IPS-20b (cell line): ENCODE measurements at regions not wholly inside any gene's neighbourhood (a gene's known extent, or its start where the extent isn't known, plus 50 kb on each side); places are given as distances from the start of the nearest gene placed in this dataset.

Experiments
- H3K27ac ChIP-seq: one replicate; pipeline ENCODE4 v1.5.1; 2013; ENCODE audit warnings: low read length
- H3K27me3 ChIP-seq: 2 replicates; pipeline ENCODE4 v1.6.1; 2013; ENCODE audit warnings: mild to moderate bottlenecking, low read length, inconsistent platforms; ENCODE audit not compliant: insufficient read depth
- H3K36me3 ChIP-seq: 2 replicates; pipeline ENCODE4 v1.6.1; 2013; ENCODE audit warnings: low read depth, mild to moderate bottlenecking, inconsistent platforms, low read length, moderate library complexity; ENCODE audit not compliant: insufficient read depth
- H3K4me1 ChIP-seq: 2 replicates; pipeline ENCODE4 v1.6.1; 2013; ENCODE audit warnings: mild to moderate bottlenecking, control low read depth, inconsistent platforms, low read length, moderate library complexity; ENCODE audit not compliant: insufficient read depth
- H3K4me3 ChIP-seq: 2 replicates; pipeline ENCODE4 v1.5.1; 2013; ENCODE audit warnings: mild to moderate bottlenecking, low read length, inconsistent platforms
- H3K9ac ChIP-seq: 2 replicates; pipeline ENCODE4 v1.6.1; 2013; ENCODE audit warnings: low read depth, mild to moderate bottlenecking, inconsistent platforms, low read length, moderate library complexity
- H3K9me3 ChIP-seq: 2 replicates; pipeline ENCODE4 v1.6.1; 2013; ENCODE audit warnings: mild to moderate bottlenecking, low read depth, low read length, inconsistent platforms; ENCODE audit not compliant: insufficient read depth

DNA sequence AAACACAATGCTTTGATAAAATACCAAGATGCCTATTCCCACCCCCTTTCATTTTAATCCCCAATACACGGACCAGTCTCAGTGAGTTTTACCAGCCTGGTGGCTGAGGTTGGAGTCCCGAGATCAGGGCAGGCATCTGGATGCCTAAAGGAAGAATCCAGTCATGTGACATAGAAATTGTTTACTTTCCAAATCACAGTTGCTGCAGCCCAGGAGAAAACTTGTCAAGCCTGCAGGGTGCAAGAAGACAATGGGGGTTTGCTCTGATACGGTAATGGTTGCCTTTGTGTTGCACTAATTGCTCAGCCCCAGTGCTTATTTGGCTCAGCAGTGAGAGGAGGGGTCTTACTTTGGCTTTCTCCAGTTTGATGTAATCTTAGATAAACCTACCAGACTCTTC is 308.5 kb upstream of the POU3F2 start:
- Histone ChIP-seq H3K27ac (no peak overlapping the region), H3K4me1 (peaks cover 12% of the 10 kb centered on the region; the same call in 1 of the 2 replicates), H3K36me3 (no peaks in the 10 kb centered on the region), H3K9me3 (no peaks in the 10 kb centered on the region), H3K27me3 (peaks cover 32% of the 10 kb centered on the region), H3K9ac (no peak overlapping the region), H3K4me3 (peak overlapping the region; percentile 38)

DNA sequence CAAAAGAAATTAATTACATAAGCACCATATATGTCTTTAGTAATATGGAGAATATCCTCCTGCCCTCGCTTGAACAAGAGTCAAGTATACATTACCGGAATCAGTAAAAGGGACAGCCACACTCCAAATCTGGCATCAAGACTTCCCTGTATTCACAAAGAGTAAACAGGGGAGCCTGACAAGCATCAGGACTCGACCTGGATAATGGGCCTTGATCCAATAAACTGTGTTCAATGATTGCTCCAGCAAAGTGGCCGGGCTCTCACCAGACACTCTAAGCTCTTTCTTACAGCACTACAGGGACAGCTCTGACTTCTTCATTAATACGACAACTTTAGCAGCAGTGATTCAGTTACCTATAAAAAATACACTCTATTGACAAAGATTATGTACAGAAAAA is 307.9 kb upstream of the POU3F2 start:
- Histone ChIP-seq H3K36me3 (no peaks in the 10 kb centered on the region), H3K9me3 (no peaks in the 10 kb centered on the region), H3K9ac (no peak overlapping the region)

DNA sequence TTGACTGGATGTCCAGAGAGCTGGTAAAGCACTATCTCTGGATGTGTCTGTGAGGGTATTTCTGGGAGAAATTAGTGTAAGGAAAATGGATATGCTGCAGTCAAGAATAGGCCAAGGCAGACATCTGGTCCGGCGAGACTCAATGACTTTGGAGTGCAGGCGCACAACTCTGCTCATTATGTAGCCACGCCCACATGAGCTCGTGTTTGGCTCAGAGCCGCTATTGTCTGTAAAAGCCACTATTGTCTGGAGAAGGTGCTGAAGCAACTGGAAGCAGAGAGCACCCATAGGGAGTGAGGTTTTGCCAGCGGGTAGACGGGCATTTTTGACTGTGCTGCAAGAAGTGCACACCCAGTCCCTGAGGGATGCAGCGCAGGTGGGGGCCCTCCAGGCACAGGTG is 305.0 kb upstream of the POU3F2 start:
- peaks cover 4% of the 10 kb centered on the region; the same call in 1 of the 2 replicates for H3K9me3 ChIP-seq
- H3K27me3 ChIP-seq = peaks cover 32% of the 10 kb centered on the region
- no peak overlapping the region for H3K4me3 ChIP-seq
- no peak overlapping the region for H3K9ac ChIP-seq
- H3K27ac ChIP-seq = no peak overlapping the region
- peaks cover 12% of the 10 kb centered on the region; the same call in 1 of the 2 replicates for H3K4me1 ChIP-seq
- no peaks in the 10 kb centered on the region for H3K36me3 ChIP-seq

More for the DNA sequence above, 307.9 kb upstream of the POU3F2 start:
- no peak overlapping the region for H3K27ac ChIP-seq
- H3K4me3 ChIP-seq = peak overlapping the region; percentile 38
- H3K27me3 ChIP-seq = peaks cover 32% of the 10 kb centered on the region
- peaks cover 12% of the 10 kb centered on the region; the same call in 1 of the 2 replicates for H3K4me1 ChIP-seq

DNA sequence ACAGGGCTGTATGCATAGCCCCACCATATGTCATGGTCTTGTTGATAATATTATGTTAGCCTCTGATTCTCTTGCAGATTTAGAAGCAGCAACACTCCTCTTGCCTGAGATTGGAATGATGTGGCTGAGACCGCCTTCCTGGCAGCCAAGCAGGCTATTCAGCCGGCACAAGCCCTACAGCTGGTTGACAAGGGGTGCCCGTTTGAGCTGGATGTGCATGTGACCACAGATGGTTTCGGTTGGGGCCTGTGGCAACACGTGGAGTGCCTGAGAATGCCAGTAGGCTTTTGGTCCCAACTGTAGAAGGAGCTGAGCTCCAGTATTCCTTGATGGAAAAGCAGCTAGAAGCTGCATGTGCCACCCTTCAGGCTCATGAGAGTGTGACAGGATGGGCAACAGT is 303.6 kb upstream of the POU3F2 start:
- Histone ChIP-seq H3K9ac (no peak overlapping the region), H3K27me3 (peaks cover 23% of the 10 kb centered on the region)

DNA sequence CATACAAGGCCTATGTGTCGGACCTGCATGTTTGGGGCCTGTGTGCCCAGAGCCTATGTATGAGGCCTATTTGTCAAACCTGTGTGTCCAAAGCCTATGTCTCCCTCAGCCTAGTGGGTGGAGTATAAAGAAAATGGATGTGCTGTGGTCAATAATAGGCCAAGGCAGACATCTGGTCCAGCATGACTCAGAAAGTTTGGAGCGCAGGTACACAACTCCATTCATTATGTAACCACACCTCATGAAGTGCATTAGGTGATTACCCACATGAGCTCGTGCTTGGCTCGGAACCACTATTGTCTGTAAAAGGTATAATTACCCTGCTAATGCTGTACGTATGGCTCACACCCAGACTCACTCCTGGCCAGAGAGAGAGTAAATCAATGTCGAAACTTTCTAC is 302.4 kb upstream of the POU3F2 start:
- H3K27me3 ChIP-seq = peaks cover 13% of the 10 kb centered on the region
- no peak overlapping the region for H3K27ac ChIP-seq
- no peak overlapping the region for H3K4me3 ChIP-seq
- H3K9me3 ChIP-seq = peaks cover 4% of the 10 kb centered on the region; the same call in 1 of the 2 replicates
- no peaks in the 10 kb centered on the region for H3K36me3 ChIP-seq
- no peak overlapping the region for H3K9ac ChIP-seq
- H3K4me1 ChIP-seq = no peaks in the 10 kb centered on the region

More for the DNA sequence above, 303.6 kb upstream of the POU3F2 start:
- no peaks in the 10 kb centered on the region for H3K36me3 ChIP-seq
- H3K4me1 ChIP-seq = peaks cover 8% of the 10 kb centered on the region; the same call in 1 of the 2 replicates
- no peak overlapping the region for H3K4me3 ChIP-seq
- H3K9me3 ChIP-seq = peaks cover 4% of the 10 kb centered on the region; the same call in 1 of the 2 replicates
- no peak overlapping the region for H3K27ac ChIP-seq

DNA sequence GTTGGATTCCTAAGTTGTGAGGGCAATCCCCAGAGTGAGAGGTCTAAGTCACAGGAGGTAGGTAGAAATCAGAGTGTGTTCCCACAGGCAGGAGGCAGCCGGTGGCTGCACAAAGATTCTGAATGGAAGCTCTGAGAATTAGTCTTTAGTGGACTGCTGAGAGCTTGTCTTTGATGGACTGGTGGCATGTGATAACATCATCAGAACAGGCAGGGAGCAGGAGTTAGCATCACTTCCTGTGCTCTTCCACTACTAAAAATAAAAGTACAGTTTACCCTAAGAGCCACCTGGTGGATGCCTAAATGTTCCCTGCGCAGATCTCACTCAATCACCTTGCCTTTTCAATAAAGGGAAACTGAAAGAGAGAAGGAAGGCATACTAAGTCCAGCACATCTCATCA is 294.6 kb upstream of the POU3F2 start:
- Histone ChIP-seq H3K27me3 (no peaks in the 10 kb centered on the region), H3K36me3 (no peaks in the 10 kb centered on the region), H3K9me3 (no peaks in the 10 kb centered on the region), H3K9ac (no peak overlapping the region), H3K4me1 (0 out of 2 replicates have a peak, but pooled peaks cover 3% of the 10 kb centered on the region), H3K27ac (no peak overlapping the region), H3K4me3 (no peak overlapping the region)

DNA sequence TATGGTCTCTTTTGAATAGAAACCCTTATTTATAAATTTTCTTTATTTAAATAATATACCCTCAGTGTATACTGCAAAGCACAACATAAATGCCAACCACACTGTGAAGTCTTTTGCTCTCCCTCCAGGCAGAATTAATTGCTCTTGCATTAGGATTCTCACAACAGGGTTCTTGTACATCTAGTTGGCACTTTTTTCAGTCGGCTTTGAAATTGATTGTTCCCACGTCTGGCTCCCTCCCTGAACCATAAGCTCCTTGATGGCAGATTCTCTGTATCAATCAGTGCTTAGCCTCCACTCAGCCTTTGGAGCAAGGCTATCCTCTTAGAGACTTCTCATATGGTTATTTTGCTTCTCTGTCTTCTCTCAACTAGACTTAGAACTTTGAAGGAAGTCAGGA is 288.0 kb upstream of the POU3F2 start:
- Histone ChIP-seq H3K9me3 (no peaks in the 10 kb centered on the region), H3K27ac (no peak overlapping the region)

DNA sequence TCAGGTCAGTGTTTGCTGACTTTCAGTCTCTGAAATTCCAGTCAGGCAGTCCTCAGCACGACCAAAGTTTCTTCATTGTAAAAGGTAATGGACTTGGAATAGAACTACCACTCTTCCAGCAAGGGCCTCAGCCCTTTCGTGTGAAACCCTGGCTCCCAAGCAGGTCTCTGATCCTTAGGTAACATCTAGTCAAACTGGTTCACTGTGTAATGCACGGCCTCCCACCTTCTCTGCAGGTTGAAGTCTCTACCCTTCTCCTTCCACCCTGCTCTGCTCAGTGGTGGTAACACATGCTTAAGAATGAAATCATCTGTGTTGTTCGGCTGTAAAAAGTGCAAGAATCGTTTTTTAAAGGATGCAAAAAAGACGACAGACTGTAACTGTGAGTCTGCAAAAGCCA is 287.2 kb upstream of the POU3F2 start:
- Histone ChIP-seq H3K36me3 (no peaks in the 10 kb centered on the region), H3K27me3 (no peaks in the 10 kb centered on the region), H3K9me3 (no peaks in the 10 kb centered on the region), H3K4me3 (no peak overlapping the region), H3K27ac (no peak overlapping the region), H3K4me1 (0 out of 2 replicates have a peak, but pooled peaks cover 3% of the 10 kb centered on the region), H3K9ac (no peak overlapping the region)

More for the DNA sequence above, 288.0 kb upstream of the POU3F2 start:
- Histone ChIP-seq H3K27me3 (no peaks in the 10 kb centered on the region), H3K36me3 (no peaks in the 10 kb centered on the region), H3K9ac (no peak overlapping the region), H3K4me1 (0 out of 2 replicates have a peak, but pooled peaks cover 3% of the 10 kb centered on the region), H3K4me3 (no peak overlapping the region)

DNA sequence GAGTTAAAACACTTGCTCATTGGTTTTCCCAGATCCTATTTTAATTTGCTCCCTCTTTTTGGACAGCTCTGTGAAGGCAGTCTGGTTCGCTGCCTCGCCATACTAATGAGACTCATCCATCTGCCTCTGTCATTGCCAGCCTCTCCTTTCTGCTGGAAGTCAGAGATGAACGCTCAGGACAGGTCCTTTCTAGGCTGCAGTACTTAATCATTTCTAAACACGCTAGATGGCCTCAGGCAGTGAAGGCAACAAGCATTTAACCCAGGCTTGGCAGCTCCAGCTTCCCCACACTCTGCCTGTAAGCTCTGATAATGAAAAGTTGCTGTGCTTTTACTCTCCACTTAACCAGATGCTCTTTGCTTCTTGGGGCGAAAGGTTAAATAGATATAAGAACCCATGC is 286.7 kb upstream of the POU3F2 start:
- no peaks in the 10 kb centered on the region for H3K4me1 ChIP-seq
- H3K27ac ChIP-seq = no peak overlapping the region
- no peak overlapping the region for H3K9ac ChIP-seq

DNA sequence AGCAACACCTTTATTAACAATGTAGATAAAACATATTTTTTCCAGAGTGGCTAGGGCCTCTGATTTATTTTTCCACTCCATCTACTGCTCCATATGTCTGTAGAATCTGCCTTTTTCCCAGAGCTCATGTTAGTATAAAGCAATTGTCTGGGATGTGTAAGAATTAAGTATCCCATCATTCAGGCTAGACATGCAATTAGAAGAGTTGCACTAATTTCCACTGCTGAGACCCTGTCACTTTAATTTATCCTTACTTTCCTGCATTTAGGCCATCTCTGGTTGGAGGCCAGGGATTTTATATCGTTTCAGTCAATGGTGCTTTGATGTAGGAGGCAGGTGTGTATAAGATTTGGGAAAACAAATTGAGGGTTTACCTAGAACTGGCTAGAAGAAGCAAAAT is 286.1 kb upstream of the POU3F2 start:
- H3K27me3 ChIP-seq = no peaks in the 10 kb centered on the region
- H3K9me3 ChIP-seq = no peaks in the 10 kb centered on the region
- no peaks in the 10 kb centered on the region for H3K36me3 ChIP-seq
- no peak overlapping the region for H3K27ac ChIP-seq
- no peak overlapping the region for H3K4me3 ChIP-seq
- H3K9ac ChIP-seq = no peak overlapping the region
- H3K4me1 ChIP-seq = no peaks in the 10 kb centered on the region

More for the DNA sequence above, 286.7 kb upstream of the POU3F2 start:
- Histone ChIP-seq H3K9me3 (no peaks in the 10 kb centered on the region), H3K36me3 (no peaks in the 10 kb centered on the region), H3K4me3 (no peak overlapping the region), H3K27me3 (no peaks in the 10 kb centered on the region)

DNA sequence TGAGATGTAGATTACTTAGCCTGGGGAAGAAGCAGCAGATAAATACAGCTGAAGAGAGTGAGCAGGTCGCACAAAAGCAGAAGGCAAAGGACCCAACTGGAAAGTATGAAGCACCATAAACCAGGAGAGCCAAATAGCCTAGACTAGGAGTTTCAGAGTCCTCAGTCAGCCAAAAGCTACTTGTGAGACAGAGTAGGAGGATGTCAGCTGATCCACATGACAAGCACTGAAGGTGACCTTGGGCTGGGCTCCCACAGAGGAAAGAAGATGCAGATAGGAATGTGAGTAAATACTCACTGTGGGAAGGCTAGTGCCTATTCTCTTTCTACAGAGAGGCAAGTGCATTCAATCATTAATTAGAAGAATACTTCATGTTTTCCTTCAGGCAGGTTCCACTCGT is 274.0 kb upstream of the POU3F2 start:
- no peaks in the 10 kb centered on the region for H3K9me3 ChIP-seq
- H3K27ac ChIP-seq = no peak overlapping the region
- no peaks in the 10 kb centered on the region for H3K36me3 ChIP-seq
- no peaks in the 10 kb centered on the region for H3K27me3 ChIP-seq
- no peak overlapping the region for H3K4me3 ChIP-seq
- H3K9ac ChIP-seq = no peak overlapping the region
- H3K4me1 ChIP-seq = peaks cover 2% of the 10 kb centered on the region; the same call in 1 of the 2 replicates

DNA sequence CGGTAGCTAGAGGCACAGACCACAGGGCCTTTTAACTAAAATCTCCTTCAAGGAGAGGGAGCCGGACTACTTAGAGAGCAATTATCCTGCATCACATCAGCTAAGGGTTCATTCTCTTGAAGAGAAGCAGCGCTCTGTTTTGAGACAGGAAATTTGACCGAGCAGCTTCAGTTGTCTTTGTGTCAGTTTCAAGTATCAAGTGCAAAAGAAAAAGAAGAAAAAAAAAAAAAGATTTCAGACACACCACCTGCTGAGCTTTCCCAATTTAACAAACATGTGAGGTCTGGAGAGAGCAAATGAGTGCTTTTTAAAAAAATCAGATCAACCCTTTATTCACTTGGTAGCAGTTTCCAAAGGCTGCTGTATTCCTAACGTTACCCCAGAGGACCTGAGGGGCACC is 273.5 kb upstream of the POU3F2 start:
- H3K36me3 ChIP-seq = no peaks in the 10 kb centered on the region

More for the DNA sequence above, 273.5 kb upstream of the POU3F2 start:
- Histone ChIP-seq H3K9ac (no peak overlapping the region), H3K9me3 (no peaks in the 10 kb centered on the region), H3K27me3 (no peaks in the 10 kb centered on the region), H3K27ac (no peak overlapping the region), H3K4me1 (peaks cover 2% of the 10 kb centered on the region; the same call in 1 of the 2 replicates), H3K4me3 (no peak overlapping the region)
